Nephron progenitor cell (in vitro differentiated cells): ENCODE measurements at regions not wholly inside any gene's neighbourhood (a gene's known extent, or its start where the extent isn't known, plus 50 kb on each side); places are given as distances from the start of the nearest gene placed in this dataset.
"Not testable (repeated sequence)": the region's sequence is repeated elsewhere in the genome, so short reads cannot be mapped to it uniquely, and the experiment has no call there.

Experiments used
- DNase-seq: peaks from one replicate; pipeline ENCODE4 v3.0.0; 2021
- H3K27ac Mint-ChIP-seq: 2 replicates; pipeline ENCODE4 v1.8.0; 2021; ENCODE audit warnings: mild to moderate bottlenecking, moderate library complexity, mixed read lengths
- H3K27me3 Mint-ChIP-seq: 2 replicates; pipeline ENCODE4 v1.8.0; 2021; ENCODE audit warnings: mild to moderate bottlenecking, low read depth, mixed read lengths; ENCODE audit not compliant: poor library complexity
- H3K36me3 Mint-ChIP-seq: 2 replicates; pipeline ENCODE4 v1.8.0; 2021; ENCODE audit warnings: low read depth, mixed read lengths
- H3K4me1 Mint-ChIP-seq: 2 replicates; pipeline ENCODE4 v1.8.0; 2021; ENCODE audit warnings: mixed read lengths
- H3K4me3 Mint-ChIP-seq: 2 replicates; pipeline ENCODE4 v1.8.0; 2021; ENCODE audit warnings: mild to moderate bottlenecking, moderate library complexity, mixed read lengths
- H3K9me3 Mint-ChIP-seq: 2 replicates; pipeline ENCODE4 v1.8.0; 2021; ENCODE audit warnings: mild to moderate bottlenecking, moderate library complexity, mixed read lengths
- CTCF ChIP-seq: fragments of 200-600 bp; sonication (generic); IDR thresholded peaks from 2 replicates; pipeline ENCODE4 v1.5.0; 2021; ENCODE audit warnings: antibody characterized with exemption

GRCh38 chr2:18273205-18273604 lies 287.2 kb downstream of the RDH14 start:
- Mint-ChIP-seq H3K4me3 (no peak overlapping the region), H3K27me3 (peaks cover 3% of the 10 kb centered on the region), H3K9me3 (peaks cover 4% of the 10 kb centered on the region), H3K36me3 (no peaks in the 10 kb centered on the region), H3K27ac (no peak overlapping the region), H3K4me1 (no peaks in the 10 kb centered on the region)
- no peak for TF ChIP-seq CTCF
- DNase-seq = no peak

GRCh38 chr2:18272148-18272494 lies 288.3 kb downstream of the RDH14 start:
- DNase-seq = no peak
- Mint-ChIP-seq H3K27ac (no peak overlapping the region), H3K36me3 (no peaks in the 10 kb centered on the region), H3K27me3 (peaks cover 3% of the 10 kb centered on the region), H3K4me3 (no peak overlapping the region), H3K9me3 (peaks cover 4% of the 10 kb centered on the region), H3K4me1 (no peaks in the 10 kb centered on the region)
- no peak for TF ChIP-seq CTCF

GRCh38 chr2:18271370-18272147 lies 288.9 kb downstream of the RDH14 start:
- Mint-ChIP-seq H3K9me3 (peaks cover 4% of the 10 kb centered on the region), H3K27me3 (peaks cover 3% of the 10 kb centered on the region), H3K36me3 (no peaks in the 10 kb centered on the region), H3K27ac (no peak overlapping the region), H3K4me3 (no peak overlapping the region), H3K4me1 (no peaks in the 10 kb centered on the region)
- no peak for TF ChIP-seq CTCF
- DNase-seq = no peak

GRCh38 chr2:18268400-18268799 lies 292.1 kb downstream of the RDH14 start:
- Mint-ChIP-seq H3K27me3 (peaks cover 3% of the 10 kb centered on the region), H3K36me3 (no peaks in the 10 kb centered on the region), H3K4me3 (no peak overlapping the region), H3K9me3 (no peaks in the 10 kb centered on the region), H3K4me1 (no peaks in the 10 kb centered on the region), H3K27ac (no peak overlapping the region)
- no peak for TF ChIP-seq CTCF
- DNase-seq = no peak

DNA sequence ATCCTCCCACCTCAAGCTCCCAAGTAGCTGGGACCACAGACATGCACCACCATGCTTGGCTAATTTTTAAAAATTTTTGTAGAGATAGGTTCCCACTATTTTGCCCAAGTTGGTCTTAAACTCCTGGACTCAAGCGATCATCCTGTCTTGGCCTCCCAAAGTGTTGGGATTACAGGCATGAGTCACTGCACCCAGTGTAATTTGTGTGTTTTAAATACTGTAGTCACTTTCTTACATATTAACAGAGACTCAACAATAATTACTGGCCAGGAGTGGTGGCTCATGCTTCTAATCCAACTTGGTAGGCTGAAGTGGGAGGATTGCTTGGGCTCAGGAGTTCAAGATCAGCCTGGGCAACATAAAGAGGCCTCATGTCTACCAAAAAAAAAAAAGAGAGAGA lies 293.0 kb downstream of the RDH14 start:
- no peak for TF ChIP-seq CTCF
- Mint-ChIP-seq H3K4me1 (no peaks in the 10 kb centered on the region), H3K9me3 (no peaks in the 10 kb centered on the region), H3K27me3 (peaks cover 3% of the 10 kb centered on the region), H3K27ac (no peak overlapping the region), H3K4me3 (no peak overlapping the region), H3K36me3 (no peaks in the 10 kb centered on the region)
- no peak for DNase-seq

DNA sequence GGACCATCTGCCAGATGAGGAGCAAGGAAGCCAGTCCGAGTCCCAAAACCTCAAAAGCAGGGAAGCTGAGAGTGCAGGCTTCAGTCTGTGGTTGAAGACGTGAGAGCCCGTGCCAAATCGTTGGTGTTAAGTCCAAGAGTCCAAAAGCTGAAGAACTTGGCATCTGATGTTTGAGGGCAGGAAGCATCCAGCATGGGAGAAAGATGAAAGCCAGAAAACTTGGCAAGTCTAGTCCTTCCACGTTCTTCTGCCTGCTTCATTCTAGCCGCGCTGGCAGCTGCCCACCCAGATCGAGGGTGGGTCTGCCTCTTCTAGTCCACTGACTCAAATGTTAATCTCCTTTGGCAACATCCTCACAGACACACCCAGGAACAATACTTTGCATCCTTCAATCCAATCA lies 293.8 kb downstream of the RDH14 start:
- not testable (repeated sequence) for H3K36me3 Mint-ChIP-seq, H3K27ac Mint-ChIP-seq, H3K4me1 Mint-ChIP-seq, H3K27me3 Mint-ChIP-seq, H3K9me3 Mint-ChIP-seq, H3K4me3 Mint-ChIP-seq, DNase-seq
